LNCaP clone FGC (cell line): ENCODE measurements at regions not wholly inside any gene's neighbourhood (a gene's known extent, or its start where the extent isn't known, plus 50 kb on each side); places are given as distances from the start of the nearest gene placed in this dataset.

Experiments
- DNase-seq: peaks from one replicate; pipeline ENCODE4 v3.0.0-alpha.2; 2011; ENCODE audit warnings: low read depth
- H3K4me3 ChIP-seq: 2 replicates; pipeline ENCODE4 v1.5.1; 2011; ENCODE audit warnings: mild to moderate bottlenecking, low read depth, low read length, control low read depth
- TF ChIP-seq, protein P1 (sequence below): IDR thresholded peaks from 2 replicates; pipeline ENCODE4 v1.5.1; 2012; ENCODE audit warnings: mild to moderate bottlenecking; ENCODE audit not compliant: control insufficient read depth, insufficient read depth; ENCODE audit errors: extremely low read depth

DNA sequence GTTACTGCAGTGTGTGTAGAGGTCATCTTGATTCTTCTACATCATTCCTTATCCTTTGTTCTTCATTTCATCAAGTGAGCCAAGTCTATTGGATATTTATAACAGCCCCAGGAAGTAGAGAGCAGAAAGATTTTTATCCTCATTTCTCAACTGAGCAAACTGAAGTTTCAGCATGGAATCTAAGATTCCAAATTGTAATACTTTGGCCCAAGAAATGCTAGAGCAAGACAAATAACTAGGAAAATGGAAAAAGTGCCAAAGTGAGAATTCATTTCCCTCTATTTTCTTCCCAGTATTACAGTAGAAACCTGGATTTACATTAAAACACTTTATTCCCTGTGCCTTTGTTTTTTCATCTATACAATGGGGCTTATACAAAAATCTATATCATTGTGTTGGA is 346.8 kb downstream of the ARPP21 start:
- no peak for DNase-seq
- TF ChIP-seq, protein P1, sequence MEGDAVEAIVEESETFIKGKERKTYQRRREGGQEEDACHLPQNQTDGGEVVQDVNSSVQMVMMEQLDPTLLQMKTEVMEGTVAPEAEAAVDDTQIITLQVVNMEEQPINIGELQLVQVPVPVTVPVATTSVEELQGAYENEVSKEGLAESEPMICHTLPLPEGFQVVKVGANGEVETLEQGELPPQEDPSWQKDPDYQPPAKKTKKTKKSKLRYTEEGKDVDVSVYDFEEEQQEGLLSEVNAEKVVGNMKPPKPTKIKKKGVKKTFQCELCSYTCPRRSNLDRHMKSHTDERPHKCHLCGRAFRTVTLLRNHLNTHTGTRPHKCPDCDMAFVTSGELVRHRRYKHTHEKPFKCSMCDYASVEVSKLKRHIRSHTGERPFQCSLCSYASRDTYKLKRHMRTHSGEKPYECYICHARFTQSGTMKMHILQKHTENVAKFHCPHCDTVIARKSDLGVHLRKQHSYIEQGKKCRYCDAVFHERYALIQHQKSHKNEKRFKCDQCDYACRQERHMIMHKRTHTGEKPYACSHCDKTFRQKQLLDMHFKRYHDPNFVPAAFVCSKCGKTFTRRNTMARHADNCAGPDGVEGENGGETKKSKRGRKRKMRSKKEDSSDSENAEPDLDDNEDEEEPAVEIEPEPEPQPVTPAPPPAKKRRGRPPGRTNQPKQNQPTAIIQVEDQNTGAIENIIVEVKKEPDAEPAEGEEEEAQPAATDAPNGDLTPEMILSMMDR = no peak
- H3K4me3 ChIP-seq = no peak overlapping the region

DNA sequence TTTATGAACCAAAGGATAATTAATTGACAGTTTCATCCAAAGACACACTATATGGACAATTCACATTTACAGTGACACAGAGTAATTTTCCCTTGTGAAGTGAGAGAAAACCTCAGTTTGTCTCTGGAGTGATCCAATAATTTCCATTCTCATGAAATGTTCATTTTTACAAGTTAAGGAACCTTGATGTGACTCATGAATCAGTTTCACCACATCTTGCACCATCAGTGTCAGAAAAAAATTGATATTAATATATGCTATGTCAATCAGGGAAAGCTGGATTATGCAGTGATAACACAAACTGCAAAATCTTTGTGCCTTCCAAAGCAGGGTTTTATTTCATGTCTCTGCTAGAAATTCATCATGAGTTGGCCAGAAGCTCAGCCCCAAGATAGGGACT is 348.1 kb downstream of the ARPP21 start:
- TF ChIP-seq, protein P1 = no peak
- no peak for DNase-seq

DNA sequence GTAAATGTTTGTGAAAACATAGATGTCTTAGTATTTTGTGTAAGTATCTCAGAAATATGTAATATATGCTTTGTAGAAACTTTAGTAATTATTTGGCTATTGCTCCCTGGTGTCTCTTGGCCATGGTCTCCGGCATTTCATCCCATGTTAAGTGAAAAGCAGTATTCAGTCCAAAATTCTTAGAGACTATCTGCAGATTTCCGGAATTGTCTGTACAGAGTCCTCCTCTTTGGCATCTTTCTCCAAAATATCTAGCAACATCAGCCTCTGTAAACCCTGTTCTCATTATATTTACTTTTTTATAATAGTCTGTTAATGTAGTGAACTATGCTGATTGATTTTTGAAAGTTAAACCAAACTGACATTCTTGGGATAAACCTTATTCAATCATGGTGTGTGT is 352.7 kb downstream of the ARPP21 start:
- no peak overlapping the region for H3K4me3 ChIP-seq
- TF ChIP-seq, protein P1 = no peak
- DNase-seq = no peak

More for the DNA sequence above, 348.1 kb downstream of the ARPP21 start:
- H3K4me3 ChIP-seq = no peak overlapping the region

DNA sequence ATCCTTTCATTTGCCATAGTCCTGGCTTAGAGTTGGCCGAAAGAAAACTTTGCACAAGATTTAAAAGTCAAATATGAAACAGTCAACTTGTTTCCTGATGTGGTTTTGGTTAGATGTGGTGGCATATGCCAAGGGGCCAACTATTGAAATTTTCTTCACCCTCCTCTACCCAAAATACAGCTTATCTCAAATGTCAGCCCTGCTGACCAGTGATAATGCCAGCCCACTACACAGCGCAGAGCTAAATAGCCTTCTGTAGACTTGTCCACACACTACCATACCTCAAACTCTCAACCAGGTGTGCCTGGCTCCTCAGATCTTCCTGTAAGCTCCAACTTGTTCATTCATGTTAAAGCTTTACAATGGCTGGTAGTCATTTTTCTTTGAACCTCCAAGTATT is 368.5 kb upstream of the STAC start:
- TF ChIP-seq, protein P1 = no peak
- no peak for DNase-seq
- no peak overlapping the region for H3K4me3 ChIP-seq

DNA sequence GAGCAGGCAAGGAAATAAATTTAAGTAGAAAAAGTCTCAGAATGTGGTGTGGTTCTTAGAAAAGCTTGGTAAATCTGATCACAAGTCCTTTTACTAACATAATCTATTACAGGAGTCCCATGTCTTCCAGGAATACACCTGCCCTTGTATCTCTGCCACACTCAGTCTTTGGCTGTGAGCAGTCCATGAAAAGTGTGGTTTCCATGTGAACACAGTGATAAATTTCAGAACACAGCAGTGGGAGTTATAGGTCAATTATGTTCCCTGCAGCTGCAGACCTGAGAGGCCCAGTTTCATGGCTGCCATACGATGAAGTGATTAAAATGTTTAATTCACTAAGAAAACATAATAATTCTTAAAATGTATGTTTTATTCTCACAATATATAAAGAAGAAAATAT is 366.9 kb upstream of the STAC start:
- TF ChIP-seq, protein P1 = no peak
- H3K4me3 ChIP-seq = no peak overlapping the region
- no peak for DNase-seq

DNA sequence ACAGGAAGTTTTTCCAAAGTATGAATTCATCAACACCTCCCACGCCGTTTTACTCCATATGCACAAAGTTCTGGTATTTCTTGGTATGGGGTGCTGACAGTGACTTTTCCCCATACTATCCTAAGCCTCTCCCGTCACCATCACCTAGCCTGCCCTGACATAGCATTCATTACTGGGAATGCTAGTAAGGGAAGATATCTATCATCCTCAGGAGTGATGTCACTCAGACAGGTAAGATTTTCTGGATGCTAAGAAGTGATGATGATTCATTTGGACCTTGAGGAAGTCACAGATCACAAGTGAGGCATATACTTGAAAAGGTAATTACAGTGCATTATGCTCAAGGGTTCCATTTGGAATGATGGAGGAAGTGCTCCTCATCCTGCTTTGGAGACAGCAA is 355.1 kb upstream of the STAC start:
- no peak for DNase-seq
- TF ChIP-seq, protein P1 = no peak
- no peak overlapping the region for H3K4me3 ChIP-seq

DNA sequence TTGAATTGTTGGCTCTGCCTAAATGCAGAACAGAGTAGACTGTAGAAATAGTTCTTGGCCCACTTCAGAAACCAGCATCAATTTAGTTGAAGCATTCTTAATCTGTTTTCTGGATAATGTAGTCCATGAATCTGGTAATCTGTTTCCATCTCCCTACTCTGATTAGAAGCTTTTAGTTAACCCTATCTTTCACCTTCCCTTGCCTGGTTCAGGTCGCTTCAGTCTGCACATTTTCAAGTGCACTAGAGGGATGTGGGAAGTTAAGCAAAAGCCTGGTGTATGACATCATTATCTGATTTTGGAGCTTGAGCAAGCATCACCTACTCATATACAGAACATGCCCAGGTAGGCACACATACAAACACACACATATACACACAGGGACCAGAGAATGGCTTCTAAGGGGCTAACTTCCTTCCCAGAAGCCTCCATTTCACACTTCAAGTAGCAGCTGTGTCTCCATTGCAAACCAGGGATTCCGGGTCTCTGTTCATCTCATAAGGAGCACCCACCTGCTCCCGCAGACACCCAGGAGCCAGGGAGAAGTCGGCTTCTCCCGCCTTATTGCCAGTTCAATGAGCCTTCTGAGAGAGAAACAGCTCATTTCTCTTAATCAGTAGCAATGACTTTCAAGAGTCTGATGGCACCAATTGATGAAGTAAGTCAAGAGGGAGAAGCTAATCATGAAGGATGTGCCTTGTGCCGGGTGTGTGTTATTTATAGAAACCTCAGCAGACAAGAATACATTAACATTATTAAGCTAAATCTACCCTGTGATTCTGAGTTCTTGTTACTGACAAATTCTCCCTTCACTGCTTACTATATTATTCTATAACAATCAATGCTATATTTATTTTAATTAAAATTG is 347.9 kb upstream of the STAC start:
- TF ChIP-seq, protein P1 = no peak
- DNase-seq = no peak
- H3K4me3 ChIP-seq = no peak overlapping the region
